ENCODE measurements at regions not wholly inside any gene's neighbourhood (a gene's known extent, or its start where the extent isn't known, plus 50 kb on each side); places are given as distances from the start of the nearest gene placed in this dataset.

GRCh38 chr10:61181832-61182231 lies 237.8 kb upstream of the RHOBTB1 start:
- no peak for TF ChIP-seq EZH2 (IDR thresholded peaks at IDR 0.05; ENCODE audit: low read length, unreplicated experiment)
- TF ChIP-seq CTCF (conservative IDR thresholded peaks at IDR 0.05; ENCODE audit: low read depth, low read length) = no peak
